Astrocyte of the hippocampus (primary cell): ENCODE measurements at regions not wholly inside any gene's neighbourhood (a gene's known extent, or its start where the extent isn't known, plus 50 kb on each side); places are given as distances from the start of the nearest gene placed in this dataset.
"Not testable (repeated sequence)": the region's sequence is repeated elsewhere in the genome, so short reads cannot be mapped to it uniquely, and the experiment has no call there.

Source experiments
- DNase-seq: peaks from one replicate; pipeline ENCODE4 v3.0.0; 2011; ENCODE audit warnings: low read depth, low spot score

DNA sequence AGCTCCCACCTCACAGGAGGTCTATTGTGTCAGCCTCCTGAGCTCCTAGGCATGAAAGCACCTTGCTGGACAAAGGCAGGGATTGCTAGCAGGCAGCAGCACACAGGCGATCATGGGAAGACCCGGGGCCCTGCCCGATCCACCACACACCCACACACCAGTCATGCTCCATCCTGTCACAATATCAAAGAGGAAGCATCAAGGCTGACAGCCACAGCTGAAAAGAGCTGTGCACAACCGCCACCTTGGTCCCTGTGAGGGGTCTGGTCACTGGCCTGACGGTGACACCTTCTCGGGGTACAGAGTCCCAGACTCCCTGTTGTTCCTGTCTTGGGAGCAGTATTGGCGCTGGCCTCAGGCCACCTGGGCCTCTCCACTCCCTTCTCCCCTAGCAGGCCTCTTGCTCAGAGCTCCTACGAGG lies 89.7 kb upstream of the RET start:
- DNase-seq = no peak

DNA sequence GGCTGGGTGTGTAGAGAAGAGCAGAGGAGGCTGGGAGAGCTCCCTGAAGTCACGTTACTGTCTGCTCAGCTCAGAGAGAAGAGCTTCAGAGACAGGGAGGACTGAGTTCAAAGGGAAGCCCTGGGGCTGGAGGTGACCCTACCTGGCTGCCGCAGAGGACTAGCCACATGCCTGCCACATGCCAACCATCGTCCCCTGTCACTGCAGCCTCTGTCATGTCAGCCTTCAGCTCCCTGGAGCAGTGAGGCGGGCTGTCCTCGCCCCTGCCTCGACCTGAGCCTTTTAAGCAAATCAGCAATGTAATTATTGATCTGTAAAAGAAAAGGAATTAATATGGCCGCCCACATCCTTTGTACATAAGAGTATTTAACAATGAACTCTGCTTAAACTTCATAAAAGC lies 89.3 kb upstream of the RET start:
- DNase-seq = no peak

DNA sequence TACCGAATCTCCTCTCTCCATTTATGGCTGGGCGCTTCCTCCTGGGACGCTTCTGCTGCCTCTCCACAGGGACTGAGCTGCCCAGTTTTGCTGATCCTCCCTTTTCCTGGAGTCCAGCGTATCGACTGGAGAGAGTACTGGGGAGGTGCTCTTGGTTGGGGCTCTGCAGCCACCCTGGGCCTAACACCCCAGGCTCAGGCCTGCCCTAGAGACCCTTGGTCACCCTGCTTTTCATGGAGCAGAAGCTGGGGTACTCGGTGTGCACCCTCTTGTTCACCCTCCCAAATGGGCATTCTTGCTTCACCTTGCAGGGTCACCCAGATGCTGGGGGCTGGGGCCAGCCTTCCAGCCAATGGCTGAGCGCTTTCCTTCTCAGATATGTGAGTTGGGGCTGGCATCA lies 88.8 kb upstream of the RET start:
- no peak for DNase-seq

DNA sequence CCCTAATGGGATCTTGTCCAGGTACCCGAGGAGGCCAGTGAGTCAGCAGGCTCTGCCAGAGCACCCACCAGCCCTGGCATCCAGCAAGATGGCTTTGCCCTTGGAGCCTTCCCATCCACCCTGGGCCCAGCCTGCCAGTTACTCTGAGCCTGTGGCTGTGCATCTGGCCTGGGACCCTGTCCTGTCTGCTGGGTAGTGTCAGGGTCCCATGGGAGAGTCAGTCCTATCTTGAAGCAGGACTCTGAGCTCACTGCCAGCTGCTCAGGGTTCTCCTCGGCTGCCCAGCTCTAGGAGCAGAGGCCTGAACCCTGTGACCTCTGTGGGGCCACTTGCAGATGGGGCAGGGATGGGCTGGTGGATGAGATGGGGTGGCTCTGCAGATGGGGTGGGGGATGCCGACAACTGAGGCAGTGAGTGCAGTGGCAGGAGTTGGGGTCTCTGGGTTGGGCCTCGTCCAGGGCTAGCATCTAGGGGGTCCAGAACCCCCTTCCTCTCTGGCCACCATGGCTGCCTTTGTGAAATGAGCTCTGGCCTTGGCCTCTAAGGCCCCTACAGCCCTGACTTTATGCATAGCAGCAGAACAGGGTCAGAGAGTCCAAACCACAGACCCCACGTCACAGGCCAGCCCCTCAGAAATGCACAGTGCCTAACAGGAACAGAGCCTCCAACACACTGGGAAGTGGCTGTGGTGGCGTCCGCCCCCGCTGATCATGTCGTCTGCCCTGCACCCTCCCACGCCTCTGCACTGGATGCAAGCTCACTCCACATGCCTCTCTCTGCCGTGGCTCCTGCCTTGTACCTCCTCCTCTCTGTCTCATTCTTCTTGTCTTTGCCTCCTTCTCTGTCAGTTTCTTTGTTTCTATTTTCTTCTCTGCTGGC lies 88.1 kb upstream of the RET start:
- DNase-seq = no peak

DNA sequence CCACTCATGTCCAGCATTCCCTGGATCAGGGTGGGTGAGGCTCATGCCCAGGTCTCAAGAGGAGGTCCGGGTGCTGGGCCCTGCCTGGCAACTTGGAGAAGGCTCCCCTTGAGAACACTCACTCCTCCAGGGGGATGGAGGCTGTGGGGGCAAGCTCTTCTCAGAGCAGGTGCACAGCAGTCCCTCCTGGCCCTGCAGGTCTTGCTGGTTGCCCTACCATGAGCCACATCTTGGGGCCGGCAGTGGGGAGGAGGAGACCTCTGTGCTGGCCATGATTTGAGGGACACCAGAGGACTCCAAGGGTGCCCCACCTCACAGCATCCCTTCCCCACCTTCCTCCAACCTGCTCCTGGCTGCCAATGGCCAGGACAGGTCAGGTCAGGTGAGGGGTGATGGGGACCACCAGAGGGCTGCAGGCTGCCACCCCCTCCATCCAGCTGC lies 87.4 kb upstream of the RET start:
- DNase-seq = no peak

DNA sequence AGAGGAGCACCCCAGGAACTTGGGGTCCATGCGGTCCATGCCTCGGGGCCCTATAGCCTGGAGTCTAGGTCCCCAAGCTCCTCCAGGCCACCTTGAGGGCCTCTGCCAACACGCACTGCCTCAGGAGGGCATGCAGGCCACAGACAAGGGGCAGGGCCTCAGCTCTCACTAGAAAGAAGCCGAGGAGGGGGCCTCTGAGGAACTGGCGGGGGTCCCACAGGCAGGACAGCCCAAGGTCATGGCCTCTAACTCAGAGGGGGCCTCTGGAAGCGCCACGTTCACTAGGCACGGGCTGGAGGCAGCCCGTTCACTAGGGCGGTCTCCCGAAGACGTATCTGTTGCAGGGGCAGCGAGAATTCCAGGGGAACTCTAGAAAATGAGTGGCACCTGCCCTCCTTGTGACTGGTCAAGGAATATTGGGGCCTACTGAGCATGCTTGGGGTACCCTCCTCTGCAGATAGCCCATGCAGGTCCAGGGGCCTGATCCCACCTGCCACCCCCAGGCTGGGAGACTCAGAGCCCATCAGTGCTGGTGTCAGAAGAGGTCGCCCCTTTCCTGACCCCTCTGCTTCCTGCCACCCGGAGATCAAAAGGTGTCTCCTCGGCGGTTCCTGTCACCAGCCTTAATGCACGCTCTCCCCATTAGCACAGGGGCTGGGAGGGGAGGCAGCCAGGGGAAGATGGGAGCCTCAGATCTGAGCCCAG lies 86.7 kb upstream of the RET start:
- DNase-seq = no peak

DNA sequence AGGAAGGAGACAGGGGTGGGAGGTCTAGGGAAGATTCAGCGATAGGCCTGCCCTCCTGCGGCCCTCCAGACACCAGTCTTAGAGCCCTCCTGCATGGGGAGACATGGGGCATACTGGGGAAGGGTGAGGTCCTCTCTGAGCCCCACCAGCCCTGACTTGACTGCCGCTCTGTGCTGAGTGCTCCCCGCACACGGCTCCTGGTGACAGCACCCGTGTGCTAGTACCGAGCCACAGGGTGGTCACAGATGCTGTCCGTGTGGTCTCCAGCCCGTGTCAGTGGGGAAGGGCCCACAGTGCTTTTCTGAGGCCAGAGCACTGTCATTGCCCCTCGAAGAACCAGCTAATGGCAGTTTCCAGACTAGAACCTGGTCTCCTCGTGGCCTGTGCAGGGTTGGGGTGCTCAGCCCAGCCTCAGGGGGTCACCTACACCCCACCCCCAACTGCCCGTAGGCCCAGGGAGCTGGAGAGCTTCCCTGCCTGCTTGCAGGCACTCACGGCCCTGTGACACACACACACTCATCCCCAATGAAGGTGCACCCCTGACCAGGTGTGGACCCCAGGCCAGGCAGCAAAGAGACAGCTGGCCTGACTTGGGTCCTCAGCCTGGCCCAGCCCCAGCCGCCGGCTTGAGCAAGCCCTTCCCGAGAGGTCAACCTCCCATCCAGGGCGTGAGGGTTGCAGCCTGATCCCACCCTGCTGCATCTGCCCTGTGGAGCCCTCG lies 86.0 kb upstream of the RET start:
- no peak for DNase-seq

DNA sequence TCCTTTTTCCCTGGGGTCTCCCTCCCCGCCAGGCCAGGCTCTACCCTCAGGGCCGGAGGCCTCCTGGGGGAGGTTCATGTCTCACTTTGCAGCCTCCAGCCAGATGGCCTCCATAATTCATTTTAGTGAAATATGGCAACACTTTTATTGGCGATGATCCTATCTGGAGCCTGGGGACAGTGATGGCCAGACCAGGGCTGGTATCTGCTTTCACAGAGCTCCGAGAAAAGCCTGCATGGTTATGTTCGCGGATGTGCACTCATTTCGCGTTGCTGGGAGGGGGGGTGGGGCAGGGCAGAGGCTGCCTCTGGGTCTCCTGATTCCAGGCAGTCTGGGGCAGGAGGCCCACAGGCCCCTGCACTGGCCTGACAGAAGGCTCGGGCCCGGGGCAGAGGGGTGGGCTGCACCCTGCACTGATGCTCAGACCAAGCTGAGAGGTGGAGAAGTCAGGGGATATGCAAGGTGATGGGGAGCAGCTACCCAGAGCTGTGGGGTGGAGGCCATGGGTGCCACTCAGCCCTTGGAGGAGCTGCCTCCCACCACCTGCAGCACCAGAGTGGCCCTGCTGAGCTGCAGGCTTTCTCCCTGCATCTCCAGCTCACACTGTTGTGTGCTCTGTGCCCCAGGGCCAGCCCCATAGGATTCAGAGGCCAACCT lies 85.3 kb upstream of the RET start:
- no peak for DNase-seq

DNA sequence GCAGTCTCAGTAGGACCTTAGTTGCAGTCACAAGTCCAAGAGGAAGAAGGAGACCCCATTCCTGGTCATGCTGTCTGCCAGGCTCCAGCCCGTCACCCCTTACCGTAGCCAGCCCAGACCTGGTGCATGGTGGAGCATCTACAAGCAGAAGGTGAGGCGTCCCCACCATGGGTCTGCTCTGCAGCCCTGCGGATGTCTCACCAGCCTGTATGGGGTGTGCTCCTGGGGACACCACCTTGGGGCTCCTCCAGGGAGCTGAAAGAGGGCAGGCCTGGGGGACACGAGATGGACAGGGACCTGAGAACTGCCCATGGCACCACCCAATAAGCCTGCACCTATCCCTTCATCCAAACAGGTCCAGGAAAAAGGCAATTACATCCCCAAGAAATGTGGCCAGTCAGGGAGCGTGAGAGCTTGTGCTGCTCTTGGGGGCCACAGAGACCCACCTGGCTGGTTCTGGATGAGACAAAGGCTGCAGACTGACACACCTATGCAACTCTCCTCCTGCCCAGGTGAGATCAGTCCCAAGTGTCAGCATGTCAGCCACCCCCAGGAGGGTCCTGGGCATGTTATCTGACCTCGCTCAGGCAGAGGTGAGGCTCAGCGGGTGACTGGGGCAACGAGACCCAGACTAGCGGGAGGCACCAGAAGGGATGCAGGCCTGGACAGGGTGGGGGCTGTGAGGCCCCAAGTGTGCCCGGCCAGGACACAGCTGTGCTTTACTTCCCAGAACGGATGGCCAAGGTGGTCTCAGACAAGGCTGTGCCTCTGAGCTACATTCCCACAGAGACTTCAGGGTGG lies 84.5 kb upstream of the RET start:
- no peak for DNase-seq

DNA sequence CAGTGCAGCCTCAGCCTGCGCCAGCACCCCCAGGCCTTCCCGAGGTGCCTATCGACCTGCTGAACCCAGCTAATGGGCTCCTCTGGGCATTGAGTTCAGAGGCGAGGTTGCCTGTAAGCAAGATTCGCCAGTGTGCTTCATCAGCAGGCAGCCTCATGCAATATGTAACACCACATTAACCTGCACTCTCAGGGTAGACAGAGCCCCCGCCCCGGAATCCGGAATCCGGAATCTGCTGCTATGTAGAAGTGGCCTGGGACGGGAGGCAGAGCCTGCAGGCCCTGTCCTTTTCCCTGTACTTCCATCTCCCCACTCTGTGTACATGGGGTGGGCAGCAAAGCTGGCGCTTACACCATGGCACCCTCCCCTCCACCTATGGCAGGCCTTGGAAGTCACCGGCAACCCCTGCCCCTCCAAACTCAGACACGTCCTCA lies 83.9 kb upstream of the RET start:
- DNase-seq = no peak

DNA sequence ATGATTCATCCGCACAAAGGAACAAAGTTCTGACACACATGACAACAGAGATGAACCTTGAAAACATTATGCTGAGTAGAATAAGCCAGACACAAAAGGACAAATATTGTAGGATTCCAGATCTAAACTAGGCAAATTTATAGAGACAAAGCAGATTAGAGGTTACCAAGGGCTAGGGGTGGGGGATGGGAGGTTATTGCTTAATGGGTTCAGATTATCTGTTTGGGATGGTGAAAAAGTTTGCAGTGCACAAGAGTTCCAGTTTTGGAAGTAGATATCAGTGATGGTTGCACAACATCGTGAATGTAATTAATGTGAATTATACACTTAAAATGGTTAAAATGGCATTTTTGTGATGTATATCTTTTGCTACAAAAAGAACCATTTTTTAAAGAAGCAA lies 82.0 kb upstream of the RET start:
- DNase-seq = not testable (repeated sequence)

DNA sequence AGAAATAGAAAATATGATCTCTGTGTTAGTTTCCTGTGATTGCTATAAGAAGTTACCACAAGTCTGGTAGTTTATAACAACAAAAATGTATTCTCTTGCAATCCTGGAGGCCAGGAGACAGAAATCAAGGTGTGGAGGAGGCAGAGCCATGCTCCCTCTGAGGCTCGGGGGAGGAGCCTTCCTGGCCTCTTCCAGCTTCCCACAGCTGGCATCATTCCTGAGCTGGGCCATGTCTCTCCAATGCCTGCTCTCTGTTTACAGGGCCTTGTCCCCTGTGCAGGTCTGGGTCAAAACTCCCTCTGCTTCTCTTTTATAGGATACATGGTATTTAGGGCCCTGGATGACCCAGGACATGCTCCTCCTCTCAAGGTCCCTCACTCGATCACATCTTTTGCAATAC lies 81.3 kb upstream of the RET start:
- DNase-seq = no peak

DNA sequence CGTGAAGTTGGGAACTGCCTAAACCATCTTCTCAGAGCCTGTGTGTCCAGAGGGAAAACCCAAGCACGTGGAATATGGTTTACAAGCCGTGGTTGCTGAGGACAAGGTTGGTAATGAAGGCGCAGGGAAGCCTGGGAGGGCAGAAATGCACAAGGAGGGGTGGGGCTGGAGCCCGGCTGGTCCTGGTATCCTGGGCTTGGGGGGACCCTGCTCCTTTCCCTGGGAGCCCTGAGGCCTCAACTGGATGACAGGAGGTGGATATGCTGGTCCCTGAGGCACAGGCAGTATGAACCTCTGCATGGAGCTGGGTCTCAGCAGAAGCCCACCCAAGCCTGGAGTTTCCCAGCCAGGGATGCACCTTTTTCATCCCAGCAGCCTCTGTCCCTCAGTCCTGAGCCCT lies 80.3 kb upstream of the RET start:
- DNase-seq = no peak

DNA sequence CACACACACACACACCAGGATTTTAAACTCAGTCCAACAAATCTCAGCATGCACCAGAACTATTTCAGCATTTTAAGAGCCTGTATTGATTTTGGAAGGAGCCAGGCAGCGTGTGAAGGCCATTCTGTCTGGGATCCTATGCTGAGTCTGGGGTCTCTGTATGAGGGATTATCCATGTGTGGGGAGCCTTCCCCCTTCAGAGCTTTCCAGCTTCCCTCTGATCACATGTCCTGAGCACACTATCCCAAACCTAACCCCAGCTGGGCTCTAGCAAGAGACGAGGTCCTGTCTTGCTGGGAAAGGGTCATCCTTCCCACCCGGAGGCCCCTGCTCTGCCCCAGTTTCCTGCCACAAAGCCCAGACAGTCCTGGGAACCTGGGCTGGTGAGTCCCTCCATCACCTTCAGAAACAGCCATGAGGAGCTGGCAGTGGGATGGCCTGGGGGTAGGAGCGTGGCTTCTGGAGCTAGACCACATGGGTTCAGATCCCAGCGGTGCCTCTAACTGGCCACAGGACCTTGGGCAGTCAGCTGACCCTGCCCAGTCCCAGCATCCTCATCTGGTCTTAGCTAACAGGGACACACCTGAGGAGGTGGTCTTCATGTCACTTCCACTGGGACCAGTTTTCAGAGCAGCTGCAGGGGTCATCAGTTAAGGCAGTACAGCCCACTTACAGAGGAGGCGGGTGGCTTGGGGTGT lies 79.6 kb upstream of the RET start:
- DNase-seq = no peak

DNA sequence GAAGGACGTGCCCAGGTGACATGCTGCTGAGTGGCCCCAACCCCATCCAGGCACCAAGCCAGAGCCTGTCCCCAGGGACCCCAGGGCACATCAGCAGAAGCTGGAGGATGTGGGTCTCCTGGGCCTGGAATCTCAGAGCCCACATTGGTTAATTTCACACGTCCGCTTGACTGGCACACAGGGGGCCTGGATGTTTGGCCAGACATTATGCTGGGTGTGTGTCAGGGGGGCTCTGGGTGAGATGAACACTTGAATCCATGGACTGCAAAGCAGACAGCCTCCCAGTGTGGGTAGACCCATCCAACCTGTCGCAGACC lies 79.1 kb upstream of the RET start:
- no peak for DNase-seq

DNA sequence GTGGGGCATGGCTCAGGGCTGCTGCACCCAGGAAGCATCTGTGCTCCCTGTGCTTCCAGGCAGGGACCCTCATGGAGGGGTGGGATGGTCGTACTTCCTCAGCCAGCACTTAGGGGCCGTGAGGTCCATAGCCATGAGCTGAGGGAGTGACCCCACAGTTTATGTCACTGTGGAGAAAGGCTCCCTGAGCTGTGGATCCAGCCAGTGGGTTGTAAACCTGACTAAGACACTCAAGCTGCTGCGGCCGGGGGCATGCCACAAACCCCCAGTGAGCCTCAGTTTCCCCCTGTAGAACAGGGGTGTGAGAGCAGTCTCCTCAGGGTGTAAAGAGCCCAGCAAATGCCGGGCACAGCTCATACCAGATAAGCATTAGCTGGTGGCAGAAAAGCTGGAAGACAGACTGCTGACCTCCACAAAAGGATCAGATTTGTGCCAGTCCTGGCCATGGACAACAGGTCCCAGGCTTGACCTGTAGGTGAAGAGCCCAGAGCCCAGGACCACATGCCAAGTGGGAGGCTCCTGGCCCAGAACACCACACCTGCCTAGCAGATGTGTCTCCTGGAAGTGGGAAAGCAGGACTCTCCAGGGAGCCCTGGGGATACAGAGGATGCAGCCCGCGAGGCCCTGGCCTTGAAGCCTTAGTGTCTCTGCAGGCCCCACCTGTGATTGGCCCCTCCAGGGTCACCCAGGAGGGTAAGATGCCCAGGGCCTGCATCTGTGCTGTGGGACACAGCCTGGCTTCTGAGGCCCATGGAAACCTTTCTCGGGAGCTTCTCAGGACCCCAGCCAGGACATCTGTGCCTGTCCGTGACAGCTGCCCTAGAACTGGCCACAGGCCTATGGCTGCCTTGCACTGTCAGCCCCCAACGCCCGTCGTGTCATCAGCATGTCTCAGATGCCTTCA lies 78.1 kb upstream of the RET start:
- no peak for DNase-seq

DNA sequence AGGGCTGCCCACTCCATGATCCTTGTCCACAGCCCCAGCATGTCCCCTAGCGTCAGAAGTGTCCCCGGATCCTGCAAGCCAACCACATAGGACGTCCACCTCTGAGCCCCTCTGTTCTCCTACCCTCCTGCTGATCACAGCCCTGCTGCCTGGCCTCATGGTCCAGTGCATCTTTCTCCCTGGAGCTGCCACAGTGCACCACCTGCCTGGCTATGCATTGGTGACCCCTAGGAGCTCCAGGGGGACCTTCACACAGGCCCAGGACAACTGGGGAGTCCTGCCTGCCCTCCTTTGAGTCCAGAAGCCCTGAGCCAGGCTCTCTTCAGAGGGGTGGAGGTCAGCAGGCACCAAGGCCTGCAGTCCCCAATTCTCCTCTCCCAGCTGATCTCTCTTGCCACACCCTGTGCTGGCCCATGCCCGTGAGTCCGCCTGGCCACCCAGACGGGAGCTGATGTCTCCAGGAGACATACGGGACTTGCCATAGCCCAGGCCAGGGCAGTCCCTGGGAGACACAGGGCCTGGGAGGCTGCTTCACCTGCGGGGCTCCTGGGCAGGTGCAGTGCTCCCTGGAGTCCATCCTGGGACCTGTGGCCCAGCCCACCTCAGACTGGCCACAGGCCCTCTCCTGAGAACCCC lies 77.4 kb upstream of the RET start:
- DNase-seq = no peak

DNA sequence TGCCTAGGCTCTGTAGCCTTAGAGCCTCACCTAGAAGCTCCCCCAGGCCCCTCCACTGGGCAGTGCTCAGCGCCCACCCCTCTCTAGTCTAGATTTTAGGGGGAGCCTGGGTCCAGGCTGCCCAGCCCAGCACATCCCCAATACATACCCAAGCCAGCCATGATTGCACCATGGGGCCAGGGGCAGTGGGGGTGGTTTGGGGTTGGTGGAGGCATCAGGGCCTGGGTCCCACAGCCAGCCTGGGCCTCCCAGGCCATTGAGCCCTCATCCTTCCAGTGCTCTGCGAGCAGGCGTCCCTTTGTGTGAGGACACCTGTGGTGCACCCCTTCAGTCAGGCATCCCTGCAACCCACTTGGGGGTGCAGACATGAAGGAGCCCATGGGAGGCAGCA lies 76.9 kb upstream of the RET start:
- no peak for DNase-seq
